Activated CD4-positive, alpha-beta T cell treated with anti-CD3 and anti-CD28 coated beads, Interleukin-2, amount 50 U/mL, for 16 hours (primary cell): ENCODE measurements at regions not wholly inside any gene's neighbourhood (a gene's known extent, or its start where the extent isn't known, plus 50 kb on each side); places are given as distances from the start of the nearest gene placed in this dataset.
"Not testable (repeated sequence)": the region's sequence is repeated elsewhere in the genome, so short reads cannot be mapped to it uniquely, and the experiment has no call there.

ENCODE experiments used
- DNase-seq: peaks from one replicate; pipeline ENCODE4 v3.0.0-alpha.2; 2020

GRCh38 chr17:64723781-64724180 lies 61.7 kb upstream of the SMURF2 start:
- DNase-seq: no peak

DNA sequence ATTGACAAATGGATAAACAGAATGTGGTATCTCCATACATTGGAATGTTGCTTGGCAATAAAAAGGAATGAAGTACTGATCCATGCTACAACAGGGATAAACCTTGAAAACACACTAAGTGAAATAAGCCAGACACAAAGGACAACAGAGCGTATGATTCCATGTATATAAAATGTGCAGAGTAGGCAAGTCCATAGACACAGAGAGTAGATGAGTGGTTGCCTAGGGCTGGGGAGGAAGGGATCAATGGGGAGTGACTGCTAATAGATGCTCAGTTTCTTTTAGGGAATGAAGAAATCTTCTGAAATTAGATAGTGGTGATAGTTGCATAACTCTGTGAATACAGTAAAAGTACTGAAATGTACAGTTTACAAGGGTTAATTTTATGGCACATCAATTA lies 59.4 kb upstream of the SMURF2 start:
- not testable (repeated sequence) for DNase-seq

- DNase-seq: not testable (repeated sequence)
Measured at GRCh38 chr17:64720253-64720652, 58.1 kb upstream of the SMURF2 start.

- DNase-seq: not testable (repeated sequence)
Measured at GRCh38 chr17:64719517-64719916, 57.4 kb upstream of the SMURF2 start.

DNA sequence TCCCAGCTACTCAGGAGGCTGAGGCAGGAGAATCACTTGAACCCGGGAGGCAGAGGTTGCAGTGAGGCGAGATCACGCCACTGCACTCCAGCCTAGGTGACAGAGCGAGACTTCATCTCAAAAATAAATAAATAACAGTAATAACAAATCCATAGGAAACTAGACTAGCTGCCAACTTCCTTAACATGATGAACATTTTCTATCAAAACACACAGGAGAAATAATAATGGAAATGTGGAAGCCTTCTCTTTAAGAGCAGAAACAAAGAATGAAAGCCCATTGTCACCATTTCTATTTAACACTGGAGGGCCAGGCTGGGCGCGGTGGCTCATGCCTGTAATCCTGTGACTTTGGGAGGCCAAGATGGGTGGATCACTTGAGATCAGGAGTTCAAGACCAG lies 56.7 kb upstream of the SMURF2 start:
- DNase-seq: not testable (repeated sequence)

- peak; percentile 42 for DNase-seq
Measured at GRCh38 chr17:64718058-64718457, 56.0 kb upstream of the SMURF2 start.

DNA sequence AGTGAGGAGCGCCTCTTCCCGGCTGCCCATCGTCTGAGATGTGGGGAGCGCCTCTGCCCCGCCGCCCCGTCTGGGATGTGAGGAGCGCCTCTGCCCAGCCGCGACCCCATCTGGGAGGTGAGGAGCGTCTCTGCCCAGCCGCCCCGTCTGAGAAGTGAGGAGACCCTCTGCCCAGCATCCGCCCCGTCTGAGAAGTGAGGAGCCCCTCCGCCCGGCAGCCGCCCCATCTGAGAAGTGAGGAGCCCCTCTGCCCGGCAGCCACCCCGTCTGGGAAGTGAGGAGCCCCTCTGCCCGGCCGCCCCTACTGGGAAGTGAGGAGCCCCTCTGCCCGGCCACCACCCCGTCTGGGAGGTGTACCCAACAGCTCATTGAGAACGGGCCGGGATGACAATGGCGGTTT lies 54.4 kb upstream of the SMURF2 start:
- DNase-seq: not testable (repeated sequence)

DNA sequence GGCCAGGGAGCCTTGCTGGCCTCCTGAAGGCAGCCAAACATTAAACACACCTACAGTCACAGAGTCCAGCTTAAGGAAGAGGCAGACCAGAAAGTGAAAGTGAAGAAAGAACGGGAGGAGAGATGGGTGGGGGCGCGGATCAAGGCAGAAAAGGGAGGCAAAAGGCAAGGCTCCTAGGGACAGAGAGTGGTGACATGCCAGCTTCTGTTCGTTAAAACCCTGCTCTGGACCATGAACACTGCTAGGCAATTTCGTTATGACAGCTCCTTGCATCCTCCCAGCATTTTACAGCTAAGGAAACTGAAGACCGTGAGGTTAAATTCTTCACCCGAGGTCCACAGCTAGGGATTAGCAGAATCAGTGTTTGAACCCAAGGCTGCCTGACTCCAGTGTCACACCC lies 51.7 kb upstream of the SMURF2 start:
- peak; percentile 49 for DNase-seq

DNA sequence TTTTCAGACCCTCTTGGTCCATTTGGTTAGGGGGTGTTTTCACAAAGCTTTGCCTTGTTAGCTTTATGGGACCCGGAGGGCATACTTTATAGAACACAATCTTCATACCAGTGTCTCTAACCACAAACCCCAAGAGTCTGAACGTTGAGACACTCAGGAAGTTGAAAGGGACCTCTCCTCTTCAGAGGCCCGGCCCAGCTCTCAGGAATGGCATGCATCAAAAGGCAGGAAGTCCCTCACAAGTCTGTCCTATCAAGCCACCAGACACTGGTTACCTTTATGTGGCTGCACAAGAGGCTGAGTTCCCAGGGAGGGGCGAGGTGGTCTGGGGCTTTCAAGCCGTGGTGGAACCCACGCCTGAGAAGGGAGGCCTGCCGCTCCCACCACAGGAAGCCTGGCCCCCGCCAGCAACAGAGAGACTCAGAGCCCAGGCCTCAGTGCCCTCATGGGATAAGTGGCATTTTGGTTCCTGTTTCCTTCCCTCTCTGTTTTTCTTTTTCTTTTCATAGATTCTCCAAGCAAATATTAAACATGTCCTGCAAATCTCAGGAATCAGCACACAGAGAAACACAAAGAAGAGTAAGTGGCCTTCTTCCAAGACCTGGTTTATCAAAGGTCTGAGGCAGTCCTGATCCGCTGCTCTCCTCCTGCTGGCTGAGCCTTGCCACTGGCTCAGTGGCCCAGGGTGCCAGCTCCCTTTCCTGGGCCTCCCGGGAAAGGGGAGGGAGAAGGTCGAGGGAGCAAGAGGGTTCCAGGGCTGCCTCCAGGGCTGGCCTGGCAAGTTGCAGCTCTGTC lies 50.6 kb upstream of the SMURF2 start:
- DNase-seq: not testable (repeated sequence)
